ENCODE measurements at regions not wholly inside any gene's neighbourhood (a gene's known extent, or its start where the extent isn't known, plus 50 kb on each side); places are given as distances from the start of the nearest gene placed in this dataset.

DNA sequence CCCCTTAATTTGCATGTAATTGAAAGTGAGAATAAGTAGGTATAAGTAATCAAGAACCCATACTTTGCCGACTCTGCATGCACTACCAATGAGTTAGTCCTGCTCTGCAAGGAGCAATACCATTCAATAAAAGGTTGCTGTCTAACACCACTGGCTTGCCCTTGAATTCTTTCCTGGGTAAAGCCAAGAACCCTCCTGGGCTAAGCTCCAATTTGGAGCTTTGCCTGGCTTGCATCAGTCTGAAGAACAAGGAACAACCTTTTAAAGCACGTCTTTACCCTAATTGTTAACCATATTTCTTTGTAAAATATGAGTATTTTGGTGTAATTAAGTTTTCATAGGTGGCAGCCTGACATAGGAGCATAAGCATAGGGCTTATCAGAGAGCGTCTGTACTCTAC lies 367.7 kb downstream of the MEI4 start:
- TF ChIP-seq, protein P1, sequence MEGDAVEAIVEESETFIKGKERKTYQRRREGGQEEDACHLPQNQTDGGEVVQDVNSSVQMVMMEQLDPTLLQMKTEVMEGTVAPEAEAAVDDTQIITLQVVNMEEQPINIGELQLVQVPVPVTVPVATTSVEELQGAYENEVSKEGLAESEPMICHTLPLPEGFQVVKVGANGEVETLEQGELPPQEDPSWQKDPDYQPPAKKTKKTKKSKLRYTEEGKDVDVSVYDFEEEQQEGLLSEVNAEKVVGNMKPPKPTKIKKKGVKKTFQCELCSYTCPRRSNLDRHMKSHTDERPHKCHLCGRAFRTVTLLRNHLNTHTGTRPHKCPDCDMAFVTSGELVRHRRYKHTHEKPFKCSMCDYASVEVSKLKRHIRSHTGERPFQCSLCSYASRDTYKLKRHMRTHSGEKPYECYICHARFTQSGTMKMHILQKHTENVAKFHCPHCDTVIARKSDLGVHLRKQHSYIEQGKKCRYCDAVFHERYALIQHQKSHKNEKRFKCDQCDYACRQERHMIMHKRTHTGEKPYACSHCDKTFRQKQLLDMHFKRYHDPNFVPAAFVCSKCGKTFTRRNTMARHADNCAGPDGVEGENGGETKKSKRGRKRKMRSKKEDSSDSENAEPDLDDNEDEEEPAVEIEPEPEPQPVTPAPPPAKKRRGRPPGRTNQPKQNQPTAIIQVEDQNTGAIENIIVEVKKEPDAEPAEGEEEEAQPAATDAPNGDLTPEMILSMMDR (conservative IDR thresholded peaks at IDR 0.05; ENCODE audit: low read depth in 2 of 2): no peak
- TF ChIP-seq EZH2phosphoT487 (IDR thresholded peaks at IDR 0.05; ENCODE audit: unreplicated experiment): no peak

Measured in GM23338 (cell line).